H1 (cell line): ENCODE measurements at regions not wholly inside any gene's neighbourhood (a gene's known extent, or its start where the extent isn't known, plus 50 kb on each side); places are given as distances from the start of the nearest gene placed in this dataset.

Experiments used
- EP300 ChIP-seq, 2 experiments: IDR thresholded peaks; 1 replicate in 1 of 2; 2 replicates in 1 of 2; pipeline ENCODE4 v1.6.1; 2011 to 2012; ENCODE audit warnings: low read depth in 2 of 2, low read length in 2 of 2, mild to moderate bottlenecking in 2 of 2, borderline replicate concordance in 1 of 2, inconsistent platforms in 1 of 2, moderate library complexity in 1 of 2
- EZH2 ChIP-seq: fragments of 200-600 bp; sonication (generic); IDR thresholded peaks from 2 replicates; pipeline ENCODE4 v1.7.1; 2012; ENCODE audit warnings: low read depth, mild to moderate bottlenecking, moderate library complexity, low read length, inconsistent platforms; ENCODE audit not compliant: severe bottlenecking
- JUN ChIP-seq: IDR thresholded peaks from 2 replicates; pipeline ENCODE4 v1.6.1; 2011; ENCODE audit warnings: low read depth, mild to moderate bottlenecking, improper control_type of control experiment, low read length
- SIRT6 ChIP-seq: IDR thresholded peaks from one replicate; pipeline ENCODE4 v1.7.1; 2012; ENCODE audit warnings: low read length, inconsistent platforms
- TCF12 ChIP-seq: IDR thresholded peaks from 2 replicates; pipeline ENCODE4 v1.6.1; 2011; ENCODE audit warnings: low read depth, mild to moderate bottlenecking, low read length

DNA sequence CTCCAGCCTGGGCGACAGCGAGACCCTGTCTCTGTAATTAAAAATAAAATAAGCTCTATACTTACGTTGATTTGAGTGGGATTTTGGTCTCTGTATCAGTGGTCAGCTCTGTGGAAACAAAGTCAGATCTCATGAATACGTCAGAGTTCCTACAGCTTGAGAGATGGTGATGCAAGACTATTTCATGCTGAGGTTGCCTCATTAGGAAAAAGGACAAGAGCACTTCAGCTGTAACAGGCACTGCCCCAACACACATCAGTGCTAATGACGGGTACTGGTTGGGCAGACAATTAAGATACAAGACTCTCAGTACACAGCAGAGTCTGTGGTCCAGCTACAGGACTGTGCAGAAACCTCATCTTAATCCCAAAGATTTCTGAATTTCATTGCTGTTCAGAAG lies 246.4 kb upstream of the AMIGO2 start (continued):
- TF ChIP-seq EZH2: no peak
- TF ChIP-seq JUN: no peak
- TF ChIP-seq EP300 (IDR thresholded peaks at IDR 0.05; ENCODE audit: borderline replicate concordance in 1 of 2, low read depth in 2 of 2, low read length in 2 of 2): no peak
- TF ChIP-seq SIRT6: no peak
- no peak for TF ChIP-seq TCF12
